ENCODE measurements at regions not wholly inside any gene's neighbourhood (a gene's known extent, or its start where the extent isn't known, plus 50 kb on each side); places are given as distances from the start of the nearest gene placed in this dataset.

DNA sequence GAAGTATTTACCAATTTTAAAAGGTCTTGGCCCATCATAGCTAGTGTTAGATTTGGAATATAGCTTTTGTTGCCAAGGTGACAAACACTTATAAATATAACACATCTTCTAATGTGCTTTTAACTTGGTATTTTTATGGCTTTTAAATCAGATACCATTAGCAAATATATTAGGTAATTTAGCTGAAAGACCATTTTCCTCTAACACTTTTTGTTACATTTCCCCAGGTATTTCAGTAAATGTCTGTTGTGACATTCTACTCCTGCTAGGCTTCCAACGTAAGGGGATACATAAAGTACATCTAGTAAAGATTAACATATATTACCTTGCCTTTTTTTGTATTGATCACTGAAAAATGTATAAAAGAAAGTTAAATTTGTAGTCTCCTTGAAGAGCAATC is 75.0 kb upstream of the SEM1 start:
- CTCF ChIA-PET: no interaction called here
- no peak for DNase-seq (ENCODE audit: extremely low spot score)
- TF ChIP-seq CTCF (IDR thresholded peaks at IDR 0.05; ENCODE audit: control extremely low read depth, extremely low read depth, low read depth, missing control alignments): no peak
- POLR2A ChIA-PET: no interaction called here

DNA sequence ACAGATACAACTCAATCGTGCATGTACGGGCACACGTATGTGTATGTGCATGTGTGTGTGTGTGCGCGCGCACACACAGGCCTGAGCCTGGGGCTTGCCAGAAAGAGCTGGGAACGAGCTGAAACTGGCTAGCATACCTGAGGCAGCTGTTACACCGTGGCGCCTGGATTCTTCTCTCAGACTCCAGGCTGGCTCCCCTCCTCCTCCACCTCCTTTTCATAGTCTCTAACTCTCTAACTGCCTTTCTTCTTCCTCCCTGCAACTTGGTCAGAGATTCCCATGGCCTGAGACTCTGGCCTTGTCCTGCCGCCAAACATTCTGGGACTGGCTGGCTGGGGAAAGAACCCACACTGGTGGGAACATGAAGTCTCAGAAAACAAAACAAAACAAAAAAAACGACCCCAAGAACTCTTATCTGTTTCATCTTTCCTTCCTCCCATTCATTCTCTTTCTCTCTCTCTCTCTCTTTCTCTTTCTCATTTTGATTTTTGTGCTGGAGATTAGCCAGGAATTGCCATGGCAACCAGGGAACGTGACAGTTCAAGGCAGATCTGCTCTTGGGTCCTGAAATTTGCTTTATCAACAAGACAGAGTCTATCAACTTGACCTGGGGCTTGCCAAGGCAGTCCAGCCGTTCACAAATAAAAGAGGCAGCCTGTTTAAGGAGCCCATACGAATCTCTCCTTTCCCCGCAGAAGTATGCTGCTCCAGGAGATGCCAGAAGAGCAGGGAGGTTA is 76.8 kb upstream of the SEM1 start:
- DNase-seq (ENCODE audit: extremely low spot score): no peak
- no peak for TF ChIP-seq CTCF (IDR thresholded peaks at IDR 0.05; ENCODE audit: control extremely low read depth, extremely low read depth, low read depth, missing control alignments)
- ChIA-PET CTCF (no interaction called here), POLR2A (no interaction called here)

GRCh38 chr7:96786998-96787395 is 77.4 kb upstream of the SEM1 start:
- TF ChIP-seq CTCF (IDR thresholded peaks at IDR 0.05; ENCODE audit: control extremely low read depth, extremely low read depth, low read depth, missing control alignments): no peak
- no peak for DNase-seq (ENCODE audit: extremely low spot score)
- CTCF ChIA-PET: no interaction called here
- POLR2A ChIA-PET: no interaction called here

DNA sequence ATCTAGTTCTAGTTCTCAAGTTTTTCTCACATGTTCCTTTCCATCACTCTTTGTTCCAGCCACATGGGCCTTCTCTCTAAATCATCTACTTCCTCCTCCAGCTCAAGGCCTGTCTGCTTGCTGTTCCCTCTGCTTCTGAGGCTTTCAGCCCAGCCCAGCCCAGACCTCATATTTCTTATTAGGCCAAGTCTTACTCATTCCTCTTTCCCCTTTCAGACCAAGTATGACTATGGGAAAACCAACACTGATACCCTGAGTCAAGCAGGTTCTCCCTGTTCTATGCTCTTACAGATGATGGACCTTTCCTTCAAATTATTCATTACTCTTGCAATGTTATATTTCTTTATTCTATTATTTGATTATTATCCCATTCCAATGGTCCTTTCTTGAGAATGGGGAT is 80.3 kb upstream of the SEM1 start:
- ChIA-PET POLR2A (no interaction called here), CTCF (no interaction called here)
- no peak for TF ChIP-seq CTCF (IDR thresholded peaks at IDR 0.05; ENCODE audit: control extremely low read depth, extremely low read depth, low read depth, missing control alignments)
- DNase-seq (ENCODE audit: extremely low spot score): no peak

DNA sequence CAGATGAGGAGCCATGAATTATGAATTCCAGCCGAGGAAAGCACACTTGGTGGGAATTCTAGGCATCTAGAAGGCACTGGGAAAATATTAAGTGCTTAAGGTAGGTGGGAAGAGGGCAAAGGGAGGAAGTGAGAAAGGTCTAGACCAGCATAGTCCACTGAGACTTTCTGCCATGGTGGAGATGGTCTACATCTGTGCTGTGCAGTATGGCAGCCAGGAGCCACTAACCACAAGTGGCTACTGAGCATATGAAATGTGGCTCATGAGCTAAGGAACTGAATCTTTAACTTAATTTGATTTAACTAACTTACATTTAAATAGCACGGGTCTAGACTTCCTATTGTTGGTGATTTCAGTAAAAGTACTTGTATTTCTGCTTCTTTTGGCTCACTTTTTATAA is 82.5 kb upstream of the SEM1 start:
- TF ChIP-seq CTCF (IDR thresholded peaks at IDR 0.05; ENCODE audit: control extremely low read depth, extremely low read depth, low read depth, missing control alignments): no peak
- ChIA-PET CTCF (no interaction called here), POLR2A (no interaction called here)
- DNase-seq (ENCODE audit: extremely low spot score): no peak

- ChIA-PET CTCF (no interaction called here), POLR2A (no interaction called here)
- no peak for DNase-seq (ENCODE audit: extremely low spot score)
- TF ChIP-seq CTCF (IDR thresholded peaks at IDR 0.05; ENCODE audit: control extremely low read depth, extremely low read depth, low read depth, missing control alignments): no peak
Observed at GRCh38 chr7:96794063-96794462, 84.4 kb upstream of the SEM1 start.

GRCh38 chr7:96800122-96800521 is 90.5 kb upstream of the SEM1 start:
- ChIA-PET POLR2A (no interaction called here), CTCF (no interaction called here)
- DNase-seq (ENCODE audit: extremely low spot score): no peak
- TF ChIP-seq CTCF (IDR thresholded peaks at IDR 0.05; ENCODE audit: control extremely low read depth, extremely low read depth, low read depth, missing control alignments): no peak
